ENCODE measurements at regions not wholly inside any gene's neighbourhood (a gene's known extent, or its start where the extent isn't known, plus 50 kb on each side); places are given as distances from the start of the nearest gene placed in this dataset.
A peak's percentile ranks its signal among the peaks of the same experiment; 100 is the strongest.
"Not testable (repeated sequence)": the region's sequence is repeated elsewhere in the genome, so short reads cannot be mapped to it uniquely, and the experiment has no call there.

DNA sequence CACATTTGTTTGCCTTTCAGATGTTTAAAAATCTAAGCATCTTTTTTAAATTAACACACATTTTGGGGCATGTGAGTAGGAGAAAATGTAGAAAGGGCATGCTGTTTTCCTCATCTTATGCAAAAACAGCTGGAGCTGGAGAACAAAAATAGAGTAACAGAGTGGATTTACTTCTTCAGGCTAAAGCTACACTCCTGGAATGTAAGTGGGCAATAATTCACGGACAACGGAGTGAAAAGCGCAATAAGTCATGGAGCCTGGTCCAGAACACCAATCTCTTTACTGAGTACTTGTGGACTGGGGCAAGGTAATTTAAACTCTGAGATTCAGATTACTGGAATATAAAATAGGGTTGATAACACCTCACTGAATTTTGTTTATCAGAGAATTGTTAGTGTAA lies 1018.8 kb upstream of the HS3ST1 start:
- Mint-ChIP-seq H3K4me3 (no peak overlapping the region), H3K4me1 (no peaks in the 10 kb centered on the region), H3K36me3 (no peaks in the 10 kb centered on the region), H3K9me3 (peaks cover 5 to 29% (median 16%) of the 10 kb centered on the region in 7 donors), H3K27me3 (peaks cover 0 to 3% (median 0%) of the 10 kb centered on the region in 3 donors), H3K27ac (no peak overlapping the region)
- DNase-seq, result no peak
- no peak for ATAC-seq (ENCODE audit: low read depth in 2 of 2)

DNA sequence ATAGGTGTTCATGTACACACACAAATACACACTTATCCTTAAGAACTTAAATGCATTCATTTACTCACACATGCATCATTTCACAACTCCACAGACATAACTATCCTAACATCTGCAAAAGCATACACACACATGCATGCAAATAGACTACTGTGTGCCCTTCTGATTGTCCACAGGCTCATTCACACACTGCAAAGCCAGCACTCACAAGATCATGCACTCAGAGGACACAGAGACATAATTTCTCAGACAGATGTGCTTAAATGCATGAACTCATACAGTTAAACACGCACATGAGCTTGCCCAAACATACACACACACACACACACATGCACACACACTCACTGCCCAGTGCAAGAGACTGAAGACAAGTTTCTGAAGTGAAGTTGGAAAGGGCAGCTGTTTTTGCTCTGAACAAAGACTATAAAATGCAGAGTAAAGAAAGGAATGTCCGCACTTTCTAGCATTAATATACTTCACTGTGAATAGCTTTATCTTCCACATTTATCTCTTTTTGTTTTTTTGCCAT lies 1018.0 kb upstream of the HS3ST1 start:
- no peak for DNase-seq
- Mint-ChIP-seq H3K27ac (no peak overlapping the region), H3K27me3 (peaks cover 0 to 3% (median 0%) of the 10 kb centered on the region in 3 donors), H3K4me1 (no peaks in the 10 kb centered on the region), H3K9me3 (peaks cover 5 to 29% (median 15%) of the 10 kb centered on the region in 7 donors), H3K4me3 (no peak overlapping the region), H3K36me3 (no peaks in the 10 kb centered on the region)
- ATAC-seq (ENCODE audit: low read depth in 2 of 2), result no peak

DNA sequence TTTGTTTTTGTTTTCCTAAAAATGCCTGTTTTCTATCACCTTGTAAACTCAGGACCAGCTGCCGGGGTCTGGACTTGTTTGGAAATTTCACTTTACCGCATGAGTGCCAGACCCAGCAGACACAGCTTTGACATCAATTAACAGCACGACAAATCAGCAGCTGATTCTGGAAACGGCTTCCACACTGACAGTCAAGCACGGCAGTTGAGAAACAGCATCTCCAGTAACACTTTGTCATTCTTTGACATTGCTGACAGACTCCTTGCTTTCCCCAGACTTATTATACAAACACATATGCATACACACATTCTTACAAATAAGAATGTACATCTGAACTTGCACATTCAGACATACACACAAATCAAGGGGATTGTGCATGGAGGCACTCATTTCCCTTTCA lies 1017.6 kb upstream of the HS3ST1 start:
- Mint-ChIP-seq H3K9me3 (peaks cover 2 to 25% (median 14%) of the 10 kb centered on the region in 7 donors), H3K27ac (no peak overlapping the region)

DNA sequence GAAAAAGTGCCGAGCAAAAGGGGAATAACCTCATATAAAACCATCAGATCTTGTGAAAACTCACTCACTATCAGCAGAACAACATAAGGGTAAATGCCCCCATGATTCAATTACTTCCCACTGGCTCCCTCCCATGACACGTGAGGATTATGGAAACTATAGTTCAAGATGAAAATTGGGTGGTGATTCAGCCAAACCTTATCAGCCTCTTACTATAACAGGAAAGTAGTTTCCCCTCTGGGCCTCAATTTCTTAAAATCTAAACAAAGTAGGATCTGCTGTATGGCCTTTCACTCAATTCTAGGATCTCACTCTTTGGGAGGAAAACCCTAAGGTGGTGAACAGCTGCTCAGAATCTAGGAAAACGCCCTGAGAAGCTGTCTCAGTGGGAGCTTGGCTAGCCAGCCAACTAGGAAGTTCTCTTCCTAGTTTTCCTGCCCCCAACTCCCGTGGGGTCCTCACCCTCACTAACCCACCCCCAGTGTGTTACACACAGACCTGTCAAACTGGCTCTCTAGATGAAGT lies 1017.1 kb upstream of the HS3ST1 start:
- Mint-ChIP-seq H3K4me1 (no peaks in the 10 kb centered on the region), H3K36me3 (no peaks in the 10 kb centered on the region), H3K9me3 (peaks cover 0 to 20% (median 13%) of the 10 kb centered on the region in 7 donors), H3K27me3 (peaks cover 0 to 3% (median 0%) of the 10 kb centered on the region in 3 donors), H3K4me3 (no peak overlapping the region), H3K27ac (no peak overlapping the region)
- ATAC-seq (ENCODE audit: low read depth in 2 of 2) (no peak), DNase-seq (no peak)

More for the DNA sequence above, 1017.6 kb upstream of the HS3ST1 start:
- no peaks in the 10 kb centered on the region for H3K36me3 Mint-ChIP-seq
- H3K4me1 Mint-ChIP-seq, result no peaks in the 10 kb centered on the region
- peaks cover 0 to 3% (median 0%) of the 10 kb centered on the region in 3 donors for H3K27me3 Mint-ChIP-seq
- DNase-seq (no peak), ATAC-seq (ENCODE audit: low read depth in 2 of 2) (no peak)
- H3K4me3 Mint-ChIP-seq, result no peak overlapping the region

DNA sequence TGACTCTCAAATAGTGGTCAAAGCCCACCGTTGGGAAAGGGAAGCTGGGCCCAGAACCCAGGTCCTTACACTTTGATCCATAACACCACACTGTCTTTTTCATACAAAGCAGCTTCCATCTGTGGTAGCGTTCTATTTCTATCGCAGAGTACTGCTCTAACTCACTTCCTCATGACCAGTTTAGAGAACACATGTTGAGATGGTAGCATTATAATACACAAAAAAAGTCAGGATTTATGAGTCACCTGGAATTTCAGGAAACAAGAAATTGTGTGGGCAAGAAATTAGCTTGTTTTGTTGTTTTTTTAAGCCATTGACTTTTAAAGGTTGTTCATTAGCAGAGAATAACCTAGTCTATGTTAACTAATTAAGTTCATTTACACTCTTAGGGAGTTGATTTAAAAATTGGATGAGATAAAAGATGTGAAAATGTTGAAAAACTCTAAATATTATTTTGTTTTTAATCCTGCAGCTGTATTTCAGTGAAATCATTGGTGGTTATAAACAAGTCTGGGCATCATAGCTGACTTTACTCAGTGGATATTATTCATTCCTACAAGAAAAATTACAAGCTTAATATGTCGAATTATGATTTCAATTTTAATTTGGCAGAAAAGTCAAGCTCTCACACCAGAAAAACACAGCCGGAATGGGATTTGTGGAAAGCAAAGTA lies 1011.1 kb upstream of the HS3ST1 start:
- DNase-seq (no peak), ATAC-seq (ENCODE audit: low read depth in 2 of 2) (no peak)
- Mint-ChIP-seq H3K36me3 (no peaks in the 10 kb centered on the region), H3K4me3 (no peak overlapping the region), H3K4me1 (no peaks in the 10 kb centered on the region), H3K9me3 (peaks cover 0 to 4% (median 0%) of the 10 kb centered on the region in 7 donors), H3K27me3 (no peaks in the 10 kb centered on the region), H3K27ac (no peak overlapping the region)

DNA sequence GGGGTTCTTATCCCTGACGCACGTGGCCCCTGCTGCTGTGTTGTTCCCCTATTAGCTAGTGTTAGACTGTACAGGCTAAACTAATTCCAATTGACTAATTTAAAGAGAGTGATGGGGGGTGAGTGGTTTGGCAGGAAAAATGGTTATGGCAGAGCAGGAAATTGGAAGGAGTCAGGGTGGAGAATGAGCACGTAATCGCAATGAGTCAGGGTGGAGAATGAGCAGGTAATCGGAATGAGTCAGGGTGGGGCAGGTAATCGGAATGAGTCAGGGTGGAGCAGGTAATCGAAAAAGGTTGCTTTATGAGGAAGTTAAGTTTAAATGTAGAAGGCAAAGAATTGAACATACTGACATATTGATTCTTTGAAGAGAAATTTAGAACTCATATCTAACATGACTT lies 1002.6 kb upstream of the HS3ST1 start:
- H3K27ac Mint-ChIP-seq; ATAC-seq (ENCODE audit: low read depth in 2 of 2); H3K4me1 Mint-ChIP-seq; H3K27me3 Mint-ChIP-seq; H3K36me3 Mint-ChIP-seq; DNase-seq: not testable (repeated sequence)
- Mint-ChIP-seq H3K9me3 (peaks cover 0 to 16% (median 2%) of the 10 kb centered on the region in 7 donors), H3K4me3 (peak overlapping the region in 1 of 8 donors; percentile 30)

DNA sequence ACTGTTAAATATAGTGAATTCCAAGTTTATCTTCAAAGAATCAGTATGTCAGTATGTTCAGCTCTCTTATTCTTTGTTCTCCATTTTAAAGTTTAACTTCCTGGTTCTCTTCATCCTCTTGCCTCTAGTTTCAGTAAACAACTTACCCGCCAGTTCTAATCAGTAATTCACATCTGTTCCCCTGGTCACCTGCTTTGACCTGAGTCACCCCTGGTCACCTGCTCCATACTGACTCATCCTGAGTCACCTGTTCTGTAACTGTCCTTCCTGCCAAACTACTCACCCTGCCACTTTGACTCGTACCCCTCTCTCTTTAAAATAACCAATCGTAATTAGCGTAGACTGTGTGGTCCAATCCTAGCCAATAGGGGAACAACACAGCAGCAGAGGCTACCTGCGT lies 992.7 kb upstream of the HS3ST1 start:
- peaks cover 0 to 11% (median 3%) of the 10 kb centered on the region in 7 donors for H3K9me3 Mint-ChIP-seq
- H3K4me3 Mint-ChIP-seq, result no peak overlapping the region
- H3K27me3 Mint-ChIP-seq, result no peaks in the 10 kb centered on the region
- no peak overlapping the region for H3K27ac Mint-ChIP-seq
- DNase-seq (no peak), ATAC-seq (ENCODE audit: low read depth in 2 of 2) (no peak)
- no peaks in the 10 kb centered on the region for H3K4me1 Mint-ChIP-seq
- H3K36me3 Mint-ChIP-seq, result no peaks in the 10 kb centered on the region

DNA sequence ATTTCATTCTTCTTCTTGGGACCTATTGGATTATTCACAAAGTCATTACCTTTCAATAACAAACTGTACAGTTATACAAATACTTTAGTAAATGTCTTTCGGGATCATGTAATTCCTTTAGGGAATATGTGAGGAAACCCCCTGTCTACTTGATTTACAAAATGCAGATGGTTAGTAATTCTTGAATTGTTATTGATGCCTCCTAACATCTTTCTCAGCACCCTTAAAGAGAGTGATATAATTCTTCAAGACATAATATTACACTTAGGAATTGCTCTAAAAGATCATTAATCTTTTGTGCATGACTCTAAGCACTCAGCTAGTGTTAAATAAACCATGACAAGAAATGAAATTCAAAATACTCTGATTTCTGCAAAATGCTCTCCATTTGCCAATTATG lies 988.1 kb upstream of the HS3ST1 start:
- Mint-ChIP-seq H3K4me3 (no peak overlapping the region), H3K27me3 (no peaks in the 10 kb centered on the region), H3K4me1 (no peaks in the 10 kb centered on the region)

DNA sequence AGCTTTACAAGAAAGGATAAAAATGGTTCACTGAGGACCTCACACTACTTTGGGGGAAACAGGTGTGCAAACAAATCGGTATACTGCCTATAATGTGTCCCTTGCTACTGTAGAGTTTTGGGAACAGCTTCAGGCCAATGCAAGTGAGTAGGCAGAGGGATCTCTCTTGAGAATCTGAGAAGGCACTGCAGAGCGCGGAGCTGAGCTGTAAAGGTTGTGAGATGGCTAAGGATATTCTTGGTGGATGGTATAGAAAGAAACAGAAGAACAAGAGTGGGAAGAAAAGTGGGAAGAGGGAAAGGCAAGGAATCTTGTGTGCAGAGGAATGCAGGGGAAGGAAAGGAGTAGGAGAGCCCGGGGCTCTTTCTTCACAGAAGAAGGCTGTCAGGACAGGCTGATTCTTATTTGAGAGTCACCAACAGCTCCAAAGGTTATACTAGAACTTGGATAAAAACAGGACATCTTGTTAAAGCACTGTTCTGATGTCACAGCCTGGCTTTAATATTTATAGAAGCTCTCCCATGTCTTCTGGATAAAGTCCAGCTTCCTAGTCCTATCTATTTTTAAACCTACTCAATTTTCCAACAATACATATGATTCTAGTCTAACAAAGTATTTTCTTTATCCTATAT lies 985.6 kb upstream of the HS3ST1 start:
- H3K9me3 Mint-ChIP-seq, result peaks cover 0 to 5% (median 0%) of the 10 kb centered on the region in 7 donors
- no peaks in the 10 kb centered on the region for H3K27me3 Mint-ChIP-seq
- no peaks in the 10 kb centered on the region for H3K36me3 Mint-ChIP-seq
- no peak overlapping the region for H3K27ac Mint-ChIP-seq
- ATAC-seq (ENCODE audit: low read depth in 2 of 2), result no peak
- no peaks in the 10 kb centered on the region for H3K4me1 Mint-ChIP-seq
- H3K4me3 Mint-ChIP-seq, result no peak overlapping the region
- no peak for DNase-seq

More for the DNA sequence above, 988.1 kb upstream of the HS3ST1 start:
- DNase-seq (no peak), ATAC-seq (ENCODE audit: low read depth in 2 of 2) (no peak)
- H3K27ac Mint-ChIP-seq, result no peak overlapping the region
- peaks cover 0 to 9% (median 0%) of the 10 kb centered on the region in 7 donors for H3K9me3 Mint-ChIP-seq
- H3K36me3 Mint-ChIP-seq, result no peaks in the 10 kb centered on the region

DNA sequence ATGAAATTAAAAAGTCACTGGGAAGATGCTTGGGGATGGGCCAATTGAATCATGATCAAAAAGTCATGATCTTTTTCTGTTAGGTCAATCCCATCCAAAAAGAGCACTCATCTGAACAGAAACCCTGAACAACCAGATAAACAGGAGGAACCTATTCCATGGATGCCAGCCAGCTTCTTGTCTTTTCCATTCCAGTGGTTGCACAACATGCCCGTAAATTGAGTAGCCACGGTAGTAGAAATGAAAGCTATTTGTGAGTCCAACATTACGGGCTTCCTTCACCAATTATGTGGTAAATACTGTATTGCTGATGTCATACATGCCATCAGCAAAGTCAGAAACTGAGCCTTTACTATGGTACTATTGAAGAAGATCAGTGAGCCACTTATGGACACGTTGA lies 982.4 kb upstream of the HS3ST1 start:
- ATAC-seq (ENCODE audit: low read depth in 2 of 2), result no peak
- no peaks in the 10 kb centered on the region for H3K4me1 Mint-ChIP-seq
- no peaks in the 10 kb centered on the region for H3K27me3 Mint-ChIP-seq
- no peaks in the 10 kb centered on the region for H3K36me3 Mint-ChIP-seq
- H3K9me3 Mint-ChIP-seq, result peaks cover 0 to 10% (median 0%) of the 10 kb centered on the region in 7 donors
- no peak overlapping the region for H3K4me3 Mint-ChIP-seq
- no peak for DNase-seq
- H3K27ac Mint-ChIP-seq, result no peak overlapping the region

DNA sequence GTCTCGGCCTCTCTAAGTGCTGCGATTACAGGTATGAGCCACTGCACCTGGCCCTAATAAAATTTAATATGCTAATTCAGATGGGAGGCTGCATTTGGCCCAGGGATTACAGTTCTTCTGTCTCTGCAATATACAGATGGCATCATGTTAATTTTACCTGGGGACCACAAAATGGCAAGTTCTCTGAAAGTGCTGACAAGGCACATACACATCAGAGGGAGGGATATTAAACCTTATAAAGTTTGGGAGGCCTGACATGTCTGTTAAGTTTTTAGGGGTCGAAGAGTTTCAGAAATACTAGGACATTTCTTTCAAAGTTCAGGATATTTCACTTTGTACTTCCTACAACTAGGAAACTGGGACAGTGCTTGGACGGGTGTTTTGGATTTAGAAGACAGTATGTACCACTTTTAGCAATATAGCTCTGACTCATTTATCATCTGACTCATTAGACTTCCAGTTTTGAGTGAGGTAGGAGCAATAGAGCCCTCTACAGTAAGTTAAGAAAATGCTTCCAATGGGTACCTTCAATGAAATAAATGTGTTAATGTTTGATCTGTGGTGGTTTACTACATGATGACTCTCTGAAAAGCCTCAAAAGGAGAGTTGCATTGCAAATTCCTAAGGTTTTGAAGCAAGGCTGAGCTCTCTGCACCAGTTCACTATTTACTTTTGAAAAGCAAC lies 981.0 kb upstream of the HS3ST1 start:
- ATAC-seq (ENCODE audit: low read depth in 2 of 2) (no peak), DNase-seq (no peak)
- H3K27ac Mint-ChIP-seq, result no peak overlapping the region
- peaks cover 0 to 10% (median 0%) of the 10 kb centered on the region in 7 donors for H3K9me3 Mint-ChIP-seq
- H3K36me3 Mint-ChIP-seq, result no peaks in the 10 kb centered on the region
- no peaks in the 10 kb centered on the region for H3K27me3 Mint-ChIP-seq
- H3K4me1 Mint-ChIP-seq, result no peaks in the 10 kb centered on the region
- no peak overlapping the region for H3K4me3 Mint-ChIP-seq

DNA sequence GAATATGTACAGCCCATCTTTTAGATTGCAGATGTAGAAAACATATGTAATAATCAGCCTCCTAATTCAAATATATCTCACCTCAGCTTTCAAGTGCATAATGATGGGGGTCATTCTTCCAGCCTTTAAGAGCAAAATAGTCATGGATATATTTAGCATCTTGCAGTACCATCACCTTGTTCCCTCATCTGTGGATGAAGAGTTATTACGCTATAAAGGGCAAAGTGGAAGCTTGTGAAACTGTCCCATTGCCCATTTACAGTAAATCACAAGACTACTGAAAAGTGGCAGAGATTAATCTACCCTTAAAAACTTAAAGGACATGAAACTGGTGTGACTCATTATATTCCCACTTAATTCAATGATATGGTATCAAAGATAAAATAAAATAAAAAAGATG lies 979.7 kb upstream of the HS3ST1 start:
- Mint-ChIP-seq H3K27me3 (no peaks in the 10 kb centered on the region), H3K9me3 (peaks cover 0 to 10% (median 0%) of the 10 kb centered on the region in 7 donors), H3K27ac (no peak overlapping the region), H3K4me3 (no peak overlapping the region), H3K36me3 (no peaks in the 10 kb centered on the region), H3K4me1 (no peaks in the 10 kb centered on the region)
- ATAC-seq (ENCODE audit: low read depth in 2 of 2), result no peak
- no peak for DNase-seq

DNA sequence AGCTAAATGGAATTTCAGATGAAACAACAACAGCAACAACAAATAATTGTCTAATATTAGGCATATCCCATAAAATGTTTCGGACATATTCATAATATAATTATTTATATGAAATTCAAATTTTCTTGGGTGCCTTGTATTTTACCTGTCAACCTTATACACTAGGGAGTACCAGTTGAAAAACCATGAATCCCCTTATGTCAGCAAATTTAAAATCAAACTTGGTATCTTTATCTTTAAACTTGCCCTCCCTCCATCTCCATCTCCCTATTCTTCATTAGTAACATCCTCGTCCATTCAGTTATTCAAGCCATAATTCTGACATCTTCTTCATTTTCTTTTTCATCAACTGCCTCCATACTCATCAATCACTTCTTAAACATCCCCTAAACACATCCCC lies 974.5 kb upstream of the HS3ST1 start:
- Mint-ChIP-seq H3K4me1 (no peaks in the 10 kb centered on the region), H3K4me3 (no peak overlapping the region), H3K36me3 (no peaks in the 10 kb centered on the region), H3K27me3 (no peaks in the 10 kb centered on the region), H3K27ac (no peak overlapping the region), H3K9me3 (peaks cover 0 to 6% (median 4%) of the 10 kb centered on the region in 7 donors)
- DNase-seq (no peak), ATAC-seq (ENCODE audit: low read depth in 2 of 2) (no peak)
